Smooth muscle cell (in vitro differentiated cells): ENCODE measurements at regions not wholly inside any gene's neighbourhood (a gene's known extent, or its start where the extent isn't known, plus 50 kb on each side); places are given as distances from the start of the nearest gene placed in this dataset.

ENCODE experiments used
- DNase-seq: peaks from one replicate; lab custom pipeline; 2025; ENCODE audit not compliant: unreplicated experiment; lab: John Stamatoyannopoulos, UW
- H2AFZ ChIP-seq: fragments of 200-600 bp; sonication (generic); 2 replicates; pipeline ENCODE4 v1.6.0; 2016; ENCODE audit warnings: antibody characterized with exemption, low read depth, mild to moderate bottlenecking
- H3F3A ChIP-seq: fragments of 200-600 bp; sonication (generic); 2 replicates; pipeline ENCODE4 v1.6.0; 2017; ENCODE audit warnings: antibody characterized with exemption, low read depth
- H3K27ac ChIP-seq: fragments of 200-600 bp; sonication (generic); 2 replicates; pipeline ENCODE4 v1.5.1; 2016; ENCODE audit warnings: low read depth, mild to moderate bottlenecking
- H3K27me3 ChIP-seq: fragments of 200-600 bp; sonication (generic); 2 replicates; pipeline ENCODE4 v1.6.1; 2016; ENCODE audit warnings: low read depth, mild to moderate bottlenecking
- H3K36me3 ChIP-seq: fragments of 200-600 bp; sonication (generic); 2 replicates; pipeline ENCODE4 v1.5.1; 2016; ENCODE audit warnings: low read depth
- H3K4me1 ChIP-seq: fragments of 200-600 bp; sonication (generic); 2 replicates; pipeline ENCODE4 v1.5.1; 2016; ENCODE audit warnings: low read depth
- H3K4me2 ChIP-seq: fragments of 200-600 bp; sonication (generic); 2 replicates; pipeline ENCODE4 v1.6.0; 2016; ENCODE audit warnings: mild to moderate bottlenecking
- H3K4me3 ChIP-seq: fragments of 200-600 bp; sonication (generic); 2 replicates; pipeline ENCODE4 v1.5.1; 2016; ENCODE audit warnings: mild to moderate bottlenecking
- H3K79me2 ChIP-seq: fragments of 200-600 bp; sonication (generic); 2 replicates; pipeline ENCODE4 v1.6.0; 2016; ENCODE audit warnings: low read depth, mild to moderate bottlenecking
- H3K9ac ChIP-seq: fragments of 200-600 bp; sonication (generic); 2 replicates; pipeline ENCODE4 v1.6.0; 2016; ENCODE audit warnings: low read depth
- H3K9me3 ChIP-seq: fragments of 200-600 bp; sonication (generic); replicated peaks from 2 replicates; pipeline ENCODE4 v1.5.1; 2016; ENCODE audit warnings: low read depth
- H4K20me1 ChIP-seq: fragments of 200-600 bp; sonication (generic); 2 replicates; pipeline ENCODE4 v1.6.0; 2016; ENCODE audit warnings: low read depth
- CTCF ChIP-seq: fragments of 200-600 bp; sonication (generic); IDR thresholded peaks from 2 replicates; pipeline ENCODE4 v1.5.1; 2017; ENCODE audit warnings: borderline replicate concordance, mild to moderate bottlenecking, antibody characterized with exemption; ENCODE audit not compliant: insufficient read depth, poor library complexity, severe bottlenecking
- WGBS: methylation state at CpG from one replicate; pipeline ENCODE4 v1.1.7; 2016; ENCODE audit warnings: low lambda C conversion rate; 5-methylcytosine and 5-hydroxymethylcytosine counted together

DNA sequence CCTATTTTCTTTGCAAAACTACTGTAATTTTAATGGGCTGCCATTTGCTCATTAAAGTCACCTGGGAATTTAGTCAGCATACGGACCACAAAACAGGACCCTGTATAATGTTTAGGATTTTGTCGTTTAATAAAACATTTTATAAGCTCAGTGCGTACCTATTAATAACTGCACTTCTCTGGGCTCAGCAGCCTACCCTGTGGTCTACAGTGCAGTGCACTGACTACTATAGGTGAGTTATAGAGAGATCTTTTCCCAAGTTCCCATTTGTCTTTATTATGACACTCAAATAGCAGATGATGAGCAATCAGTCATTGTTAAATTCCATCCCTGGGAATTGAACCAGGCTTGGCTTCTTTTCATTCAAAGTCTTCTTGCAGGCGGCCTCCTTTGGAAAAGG lies 433.4 kb upstream of the NFE2L3 start:
- Histone ChIP-seq H3K4me3 (no peak overlapping the region), H3K27me3 (no peaks in the 10 kb centered on the region), H3K4me2 (no peak overlapping the region), H3K9me3 (no peaks in the 10 kb centered on the region), H3K36me3 (no peaks in the 10 kb centered on the region), H4K20me1 (no peaks in the 10 kb centered on the region), H3K4me1 (peaks cover 15% of the 10 kb centered on the region), H2AFZ (no peak overlapping the region), H3K27ac (no peak overlapping the region), H3F3A (no peaks in the 10 kb centered on the region), H3K79me2 (no peaks in the 10 kb centered on the region), H3K9ac (no peak overlapping the region)
- TF ChIP-seq CTCF = no peak
- 65% methylated on average over 4 of the region's 4 CpGs for WGBS
- DNase-seq = no peak

GRCh38 chr7:25719190-25719896 lies 432.7 kb upstream of the NFE2L3 start:
- Histone ChIP-seq H3K4me3 (no peak overlapping the region), H3K9me3 (no peaks in the 10 kb centered on the region), H2AFZ (no peak overlapping the region), H3K27me3 (no peaks in the 10 kb centered on the region), H4K20me1 (no peaks in the 10 kb centered on the region), H3K27ac (no peak overlapping the region), H3K4me1 (peaks cover 17% of the 10 kb centered on the region), H3K9ac (no peak overlapping the region), H3K4me2 (no peak overlapping the region), H3K79me2 (no peaks in the 10 kb centered on the region), H3K36me3 (no peaks in the 10 kb centered on the region), H3F3A (no peaks in the 10 kb centered on the region)
- 95% methylated on average over 5 of the region's 5 CpGs for WGBS
- DNase-seq = no peak
- TF ChIP-seq CTCF = no peak

GRCh38 chr7:25720427-25720826 lies 431.6 kb upstream of the NFE2L3 start:
- Histone ChIP-seq H2AFZ (no peak overlapping the region), H3K27me3 (no peaks in the 10 kb centered on the region), H3F3A (no peaks in the 10 kb centered on the region), H3K4me1 (peaks cover 21% of the 10 kb centered on the region), H3K4me2 (no peak overlapping the region), H3K9me3 (no peaks in the 10 kb centered on the region), H3K4me3 (no peak overlapping the region), H4K20me1 (no peaks in the 10 kb centered on the region), H3K79me2 (no peaks in the 10 kb centered on the region), H3K27ac (no peak overlapping the region), H3K9ac (no peak overlapping the region), H3K36me3 (no peaks in the 10 kb centered on the region)
- WGBS = 39% methylated on average over 2 of the region's 2 CpGs
- DNase-seq = no peak
- TF ChIP-seq CTCF = peak; percentile 22

- TF ChIP-seq CTCF = no peak
- peaks cover 44% of the 10 kb centered on the region for H3K4me1 ChIP-seq
These were observed 429.1 kb upstream of the NFE2L3 start for GRCh38 chr7:25722856-25723255.

More at GRCh38 chr7:25722856-25723255, 429.1 kb upstream of the NFE2L3 start:
- Histone ChIP-seq H3K27ac (no peak overlapping the region), H3K79me2 (no peaks in the 10 kb centered on the region), H2AFZ (no peak overlapping the region), H3K4me3 (no peak overlapping the region), H3K9me3 (no peaks in the 10 kb centered on the region), H3K27me3 (no peaks in the 10 kb centered on the region), H3K9ac (no peak overlapping the region), H3K4me2 (no peak overlapping the region), H4K20me1 (no peaks in the 10 kb centered on the region), H3K36me3 (no peaks in the 10 kb centered on the region), H3F3A (no peaks in the 10 kb centered on the region)
- DNase-seq = no peak
- WGBS = 51% methylated on average over 1 of the region's 1 CpG
